Natural killer cell (primary cell): ENCODE measurements at regions not wholly inside any gene's neighbourhood (a gene's known extent, or its start where the extent isn't known, plus 50 kb on each side); places are given as distances from the start of the nearest gene placed in this dataset.
"Not testable (repeated sequence)": the region's sequence is repeated elsewhere in the genome, so short reads cannot be mapped to it uniquely, and the experiment has no call there.

Experiments used
- ATAC-seq, 3 donors: fragments of 150-1000 bp in 2 of 3; fragments of 200-7000 bp in 1 of 3; cut with Tn5 transposase; 1 replicate in 1 of 3; 2 replicates in 2 of 3; pipeline ENCODE4 v1.10.0; 2021; ENCODE audit warnings: mild to moderate bottlenecking in 2 of 3, moderate library complexity in 2 of 3
- DNase-seq, 2 donors: peaks; one replicate each; pipeline versions ENCODE4 v3.0.0 to v3.0.0-alpha.2; 2013 to 2021; ENCODE audit warnings: mixed read lengths in 1 of 2
- H3K27ac ChIP-seq: one replicate; pipeline ENCODE4 v1.5.1; 2013; ENCODE audit warnings: mild to moderate bottlenecking, low read length
- H3K27me3 ChIP-seq: one replicate; pipeline ENCODE4 v1.6.1; 2013; ENCODE audit warnings: low read length; ENCODE audit not compliant: control insufficient read depth, insufficient read depth
- H3K36me3 ChIP-seq: one replicate; pipeline ENCODE4 v1.6.1; 2013; ENCODE audit warnings: low read length; ENCODE audit not compliant: control insufficient read depth, insufficient read depth
- H3K4me1 ChIP-seq: one replicate; pipeline ENCODE4 v1.6.1; 2013; ENCODE audit warnings: low read length; ENCODE audit not compliant: control insufficient read depth, insufficient read depth
- H3K4me3 ChIP-seq: one replicate; pipeline ENCODE4 v1.5.1; 2013; ENCODE audit warnings: low read length
- H3K9me3 ChIP-seq: one replicate; pipeline ENCODE4 v1.6.1; 2013; ENCODE audit warnings: low read length; ENCODE audit not compliant: control insufficient read depth, insufficient read depth
- H3K27ac Mint-ChIP-seq, 2 donors: one replicate each; pipeline ENCODE4 v1.8.0; 2022; ENCODE audit warnings: mild to moderate bottlenecking in 2 of 2, mixed read lengths in 2 of 2, moderate library complexity in 1 of 2
- H3K27me3 Mint-ChIP-seq, 2 donors: one replicate each; pipeline ENCODE4 v1.8.0; 2022; ENCODE audit warnings: low read depth in 2 of 2, mixed read lengths in 2 of 2
- H3K36me3 Mint-ChIP-seq: one replicate; pipeline ENCODE4 v1.8.0; 2022; ENCODE audit warnings: mixed read lengths
- H3K4me1 Mint-ChIP-seq, 2 donors: one replicate each; pipeline ENCODE4 v1.8.0; 2022; ENCODE audit warnings: mixed read lengths in 2 of 2
- H3K4me3 Mint-ChIP-seq: one replicate; pipeline ENCODE4 v1.8.0; 2022; ENCODE audit warnings: mild to moderate bottlenecking, moderate library complexity, mixed read lengths
- H3K9me3 Mint-ChIP-seq, 2 donors: one replicate each; pipeline ENCODE4 v1.8.0; 2022; ENCODE audit warnings: mixed read lengths in 2 of 2
- CTCF ChIP-seq: fragments of 200-600 bp; IDR thresholded peaks from one replicate; pipeline ENCODE4 v1.8.0; 2022; ENCODE audit warnings: antibody characterized with exemption
- WGBS: methylation state at CpG from one replicate; pipeline ENCODE4 v1.1.7; 2013; ENCODE audit warnings: missing lambda C conversion rate; ENCODE audit not compliant: insufficient coverage; 5-methylcytosine and 5-hydroxymethylcytosine counted together
- intact Hi-C: fragments of 100-400 bp; cut with micrococcal nuclease; formaldehyde crosslinking; loops from one replicate; pipeline ENCODE4 v1.14.2; 2022

DNA sequence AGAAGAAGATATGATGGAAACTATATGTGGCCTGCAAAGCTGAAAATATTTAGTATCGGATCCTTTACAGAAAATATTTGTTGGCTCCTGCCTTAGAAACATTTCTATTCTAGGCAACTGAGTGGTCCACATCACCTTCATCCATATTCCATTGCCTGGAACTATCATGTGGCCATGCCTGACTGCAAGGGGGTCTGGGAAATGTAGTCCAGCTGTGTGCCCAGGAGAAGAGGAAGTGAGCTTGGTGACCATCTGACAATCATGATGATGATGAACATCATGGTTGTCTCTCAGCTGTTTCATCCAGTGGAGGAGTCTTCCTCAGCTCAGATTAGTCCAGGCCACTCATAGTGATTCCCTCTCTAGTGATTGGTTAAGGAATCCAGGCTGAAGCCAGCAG is 61.8 kb upstream of the IFNLR1 start:
- no peaks in the 10 kb centered on the region for H3K27me3 ChIP-seq
- no peaks in the 10 kb centered on the region for H3K4me1 ChIP-seq
- intact Hi-C loops: no loop called here
- DNase-seq (no peak), ATAC-seq (no peak)
- 92% methylated on average over 1 of the region's 1 CpG for WGBS
- H3K27ac ChIP-seq: no peak overlapping the region
- H3K36me3 ChIP-seq: no peaks in the 10 kb centered on the region
- H3K4me3 Mint-ChIP-seq: no peak overlapping the region
- TF ChIP-seq CTCF: no peak
- H3K4me1 Mint-ChIP-seq: no peaks in the 10 kb centered on the region
- H3K4me3 ChIP-seq: no peak overlapping the region
- H3K36me3 Mint-ChIP-seq: no peaks in the 10 kb centered on the region
- peaks cover 0 to 2% of the 10 kb centered on the region in 2 donors for H3K27me3 Mint-ChIP-seq
- H3K9me3 Mint-ChIP-seq: no peaks in the 10 kb centered on the region
- H3K9me3 ChIP-seq: no peaks in the 10 kb centered on the region
- H3K27ac Mint-ChIP-seq: no peak overlapping the region

GRCh38 chr1:24247337-24247736 is 60.2 kb upstream of the IFNLR1 start:
- H3K27ac Mint-ChIP-seq, H3K4me3 ChIP-seq, H3K36me3 ChIP-seq, DNase-seq, H3K4me1 Mint-ChIP-seq, H3K9me3 ChIP-seq, H3K27me3 Mint-ChIP-seq, H3K4me3 Mint-ChIP-seq, ATAC-seq, H3K27me3 ChIP-seq, H3K36me3 Mint-ChIP-seq, H3K4me1 ChIP-seq, H3K27ac ChIP-seq, H3K9me3 Mint-ChIP-seq, intact Hi-C loops: not testable (repeated sequence)
- WGBS: 96% methylated on average over 7 of the region's 7 CpGs

DNA sequence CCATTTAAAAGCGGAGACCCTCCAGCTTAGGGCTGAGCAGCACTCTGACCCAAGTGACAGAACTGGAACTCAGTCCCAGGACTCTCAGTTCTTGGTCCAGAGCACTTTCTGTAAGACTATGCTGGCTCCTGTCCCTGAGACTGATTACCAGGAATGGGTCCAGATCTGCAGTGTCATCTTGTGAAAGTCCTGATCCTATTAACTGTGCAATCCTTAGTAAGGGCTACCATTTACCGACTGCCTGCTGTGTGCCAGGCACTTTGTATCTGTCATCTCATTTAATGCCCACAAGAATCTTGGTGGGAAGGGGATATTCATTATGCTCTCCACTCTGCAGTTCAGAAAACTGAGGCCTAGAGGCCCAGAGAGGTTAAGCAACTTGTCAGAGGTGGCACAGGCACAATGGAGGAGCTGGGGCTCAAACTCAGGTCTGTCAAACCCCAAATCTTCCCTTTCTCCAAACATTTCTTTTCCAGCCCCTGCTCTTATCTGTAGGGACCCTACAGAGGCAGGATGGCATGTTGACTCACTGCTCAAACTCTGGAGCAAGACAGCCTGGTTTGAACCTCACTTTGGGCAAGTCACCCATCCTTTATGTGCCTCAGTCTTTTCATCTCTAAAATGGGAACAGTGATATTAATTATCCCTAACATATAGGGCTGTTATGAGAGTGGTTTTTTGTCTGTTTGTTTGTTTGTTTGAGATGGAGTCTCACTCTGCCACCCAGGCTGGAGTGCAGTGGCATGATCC is 57.6 kb upstream of the IFNLR1 start:
- 90% methylated on average over 2 of the region's 2 CpGs for WGBS
- DNase-seq (no peak), ATAC-seq (no peak)
- Histone ChIP-seq H3K9me3 (no peaks in the 10 kb centered on the region), H3K27me3 (no peaks in the 10 kb centered on the region), H3K27ac (no peak overlapping the region), H3K36me3 (no peaks in the 10 kb centered on the region), H3K4me3 (no peak overlapping the region), H3K4me1 (no peaks in the 10 kb centered on the region)
- intact Hi-C loops: no loop called here
- H3K4me3 Mint-ChIP-seq: no peak overlapping the region
- no peaks in the 10 kb centered on the region for H3K9me3 Mint-ChIP-seq
- no peak overlapping the region for H3K27ac Mint-ChIP-seq
- no peaks in the 10 kb centered on the region for H3K36me3 Mint-ChIP-seq
- no peaks in the 10 kb centered on the region for H3K4me1 Mint-ChIP-seq
- no peak for TF ChIP-seq CTCF
- H3K27me3 Mint-ChIP-seq: peaks cover 0 to 5% of the 10 kb centered on the region in 2 donors

- no peak overlapping the region for H3K4me3 Mint-ChIP-seq
- Histone ChIP-seq H3K27me3 (no peaks in the 10 kb centered on the region), H3K9me3 (no peaks in the 10 kb centered on the region), H3K36me3 (no peaks in the 10 kb centered on the region), H3K4me1 (no peaks in the 10 kb centered on the region), H3K27ac (no peak overlapping the region), H3K4me3 (no peak overlapping the region)
- H3K27me3 Mint-ChIP-seq: peaks cover 8 to 13% of the 10 kb centered on the region in 2 donors
- TF ChIP-seq CTCF: no peak
- intact Hi-C loops: no loop called here
- no peak overlapping the region for H3K27ac Mint-ChIP-seq
- ATAC-seq: no peak
- no peak for DNase-seq
- H3K36me3 Mint-ChIP-seq: no peaks in the 10 kb centered on the region
- WGBS: 85% methylated on average over 6 of the region's 8 CpGs
- H3K4me1 Mint-ChIP-seq: no peaks in the 10 kb centered on the region
- H3K9me3 Mint-ChIP-seq: no peaks in the 10 kb centered on the region
Observed at GRCh38 chr1:24237750-24238395, 50.8 kb upstream of the IFNLR1 start.
